Tibial nerve (tissue), 4 donors: ENCODE measurements at regions not wholly inside any gene's neighbourhood (a gene's known extent, or its start where the extent isn't known, plus 50 kb on each side); places are given as distances from the start of the nearest gene placed in this dataset.

Experiments used
- DNase-seq, 2 donors: peaks; one replicate each; pipeline ENCODE4 v3.0.0-alpha.2; 2019; ENCODE audit warnings: low spot score in 2 of 2
- H3K27ac ChIP-seq, 4 donors: fragments of 200-600 bp; sonication (generic) in 3 of 4; one replicate each; pipeline ENCODE4 v1.5.1; 2017 to 2019; ENCODE audit warnings: mild to moderate bottlenecking in 1 of 4
- H3K27me3 ChIP-seq, 2 donors: fragments of 200-600 bp; sonication (generic) in 1 of 2; one replicate each; pipeline versions ENCODE4 v1.5.1 to v1.6.0; 2017 to 2019
- H3K36me3 ChIP-seq, 3 donors: fragments of 200-600 bp; sonication (generic); one replicate each; pipeline ENCODE4 v1.5.1; 2018 to 2019
- H3K4me1 ChIP-seq, 4 donors: fragments of 200-600 bp; sonication (generic) in 3 of 4; one replicate each; pipeline ENCODE4 v1.5.1; 2017 to 2019
- H3K4me3 ChIP-seq, 4 donors: fragments of 200-600 bp; sonication (generic) in 3 of 4; one replicate each; pipeline ENCODE4 v1.5.1; 2017 to 2019; ENCODE audit warnings: mild to moderate bottlenecking in 1 of 4, moderate library complexity in 1 of 4
- H3K9me3 ChIP-seq, 4 donors: fragments of 200-600 bp; sonication (generic) in 3 of 4; one replicate each; pipeline ENCODE4 v1.5.1; 2017 to 2019
- CTCF ChIP-seq, 5 experiments: fragments of 200-600 bp in 3 of 5; fragments of 450-650 bp in 2 of 5; sonication (generic) in 3 of 5; IDR thresholded peaks; one replicate each; pipeline ENCODE4 v1.5.1; 2016 to 2019; ENCODE audit warnings: antibody characterized with exemption in 5 of 5, mild to moderate bottlenecking in 3 of 5, moderate library complexity in 2 of 5
- EP300 ChIP-seq, 2 donors: sonication (generic); formaldehyde crosslinking; IDR thresholded peaks; one replicate each; pipeline ENCODE4 v1.6.1; 2017; ENCODE audit warnings: antibody characterized with exemption in 2 of 2, mild to moderate bottlenecking in 1 of 2
- POLR2A ChIP-seq, 2 donors: fragments of 450-650 bp; IDR thresholded peaks; one replicate each; pipeline ENCODE4 v1.6.1; 2017; ENCODE audit warnings: antibody characterized with exemption in 2 of 2, mild to moderate bottlenecking in 2 of 2, moderate library complexity in 2 of 2
- WGBS, 2 donors: methylation state at CpG; one replicate each; pipeline ENCODE4 v1.1.5; 2018; 5-methylcytosine and 5-hydroxymethylcytosine counted together

- no peak overlapping the region for H3K27ac ChIP-seq
- no peaks in the 10 kb centered on the region for H3K27me3 ChIP-seq
- no peaks in the 10 kb centered on the region for H3K4me1 ChIP-seq
- WGBS, 2 donors, result 68 to 76% methylated on average over 2 of the region's 2 CpGs
- no peaks in the 10 kb centered on the region for H3K9me3 ChIP-seq
- TF ChIP-seq EP300 (IDR thresholded peaks at IDR 0.05) (no peak), CTCF (IDR thresholded peaks at IDR 0.05) (no peak), POLR2A (IDR thresholded peaks at IDR 0.05) (no peak)
- H3K36me3 ChIP-seq, result no peaks in the 10 kb centered on the region
- DNase-seq, result no peak
- H3K4me3 ChIP-seq, result no peak overlapping the region
These were observed 1379.5 kb upstream of the GBE1 start for GRCh38 chr3:83140983-83141382.

- Histone ChIP-seq H3K9me3 (no peaks in the 10 kb centered on the region), H3K4me3 (no peak overlapping the region), H3K27ac (no peak overlapping the region), H3K27me3 (no peaks in the 10 kb centered on the region), H3K4me1 (no peaks in the 10 kb centered on the region), H3K36me3 (no peaks in the 10 kb centered on the region)
- TF ChIP-seq EP300 (IDR thresholded peaks at IDR 0.05) (no peak), POLR2A (IDR thresholded peaks at IDR 0.05) (no peak), CTCF (IDR thresholded peaks at IDR 0.05) (no peak)
- DNase-seq, result no peak
- WGBS, 2 donors, result 42 to 45% methylated on average over 5 of the region's 5 CpGs
These were observed 1369.8 kb upstream of the GBE1 start for GRCh38 chr3:83131236-83131635.

- Histone ChIP-seq H3K4me3 (no peak overlapping the region), H3K27me3 (no peaks in the 10 kb centered on the region), H3K9me3 (no peaks in the 10 kb centered on the region), H3K4me1 (no peaks in the 10 kb centered on the region), H3K27ac (no peak overlapping the region), H3K36me3 (no peaks in the 10 kb centered on the region)
- 83% methylated on average over 2 of the region's 2 CpGs for WGBS, 2 donors
- TF ChIP-seq EP300 (IDR thresholded peaks at IDR 0.05), result no peak
- no peak for TF ChIP-seq CTCF (IDR thresholded peaks at IDR 0.05)
- no peak for TF ChIP-seq POLR2A (IDR thresholded peaks at IDR 0.05)
- DNase-seq, result no peak
These were observed 1361.4 kb upstream of the GBE1 start for GRCh38 chr3:83122774-83123350.

- Histone ChIP-seq H3K4me1 (no peaks in the 10 kb centered on the region), H3K27me3 (no peaks in the 10 kb centered on the region), H3K9me3 (no peaks in the 10 kb centered on the region), H3K27ac (no peak overlapping the region), H3K36me3 (no peaks in the 10 kb centered on the region), H3K4me3 (no peak overlapping the region)
- DNase-seq, result no peak
- WGBS, 2 donors, result 72 to 73% methylated on average over 4 of the region's 4 CpGs
- TF ChIP-seq CTCF (IDR thresholded peaks at IDR 0.05), result no peak
- TF ChIP-seq POLR2A (IDR thresholded peaks at IDR 0.05), result no peak
- TF ChIP-seq EP300 (IDR thresholded peaks at IDR 0.05), result no peak
These were observed 1331.8 kb upstream of the GBE1 start for GRCh38 chr3:83093222-83093572.

GRCh38 chr3:83092521-83093221 lies 1331.2 kb upstream of the GBE1 start:
- Histone ChIP-seq H3K4me1 (no peaks in the 10 kb centered on the region), H3K4me3 (no peak overlapping the region), H3K9me3 (no peaks in the 10 kb centered on the region), H3K27me3 (no peaks in the 10 kb centered on the region), H3K36me3 (no peaks in the 10 kb centered on the region), H3K27ac (no peak overlapping the region)
- WGBS, 2 donors, result 86 to 87% methylated on average over 2 of the region's 2 CpGs
- no peak for DNase-seq
- TF ChIP-seq POLR2A (IDR thresholded peaks at IDR 0.05), result no peak
- TF ChIP-seq EP300 (IDR thresholded peaks at IDR 0.05), result no peak
- no peak for TF ChIP-seq CTCF (IDR thresholded peaks at IDR 0.05)
